Neural progenitor cell (in vitro differentiated cells): ENCODE measurements at regions not wholly inside any gene's neighbourhood (a gene's known extent, or its start where the extent isn't known, plus 50 kb on each side); places are given as distances from the start of the nearest gene placed in this dataset.

Experiments used
- DNase-seq: peaks from one replicate; pipeline ENCODE4 v3.0.0-alpha.2; 2016; ENCODE audit warnings: low spot score
- H2AFZ ChIP-seq: fragments of 200-600 bp; sonication (generic); replicated peaks from 2 replicates; pipeline ENCODE4 v1.6.1; 2016; ENCODE audit warnings: antibody characterized with exemption
- H3F3A ChIP-seq: fragments of 200-600 bp; sonication (generic); 2 replicates; pipeline ENCODE4 v1.6.1; 2016; ENCODE audit warnings: antibody characterized with exemption, low read depth
- H3K27ac ChIP-seq: fragments of 200-600 bp; sonication (generic); 2 replicates; pipeline ENCODE4 v1.5.1; 2016; ENCODE audit warnings: mild to moderate bottlenecking
- H3K27me3 ChIP-seq: fragments of 200-600 bp; sonication (generic); 2 replicates; pipeline ENCODE4 v1.6.1; 2016; ENCODE audit warnings: mild to moderate bottlenecking, moderate library complexity
- H3K36me3 ChIP-seq: fragments of 200-600 bp; sonication (generic); 2 replicates; pipeline ENCODE4 v1.5.1; 2016
- H3K4me1 ChIP-seq: fragments of 200-600 bp; sonication (generic); 2 replicates; pipeline ENCODE4 v1.6.1; 2016; ENCODE audit warnings: mixed run types
- H3K4me2 ChIP-seq: fragments of 200-600 bp; sonication (generic); 2 replicates; pipeline ENCODE4 v1.6.1; 2016
- H3K4me3 ChIP-seq: fragments of 200-600 bp; sonication (generic); 2 replicates; pipeline ENCODE4 v1.5.1; 2016
- H3K79me2 ChIP-seq: fragments of 200-600 bp; sonication (generic); 2 replicates; pipeline ENCODE4 v1.6.1; 2016; ENCODE audit warnings: low read depth
- H3K9ac ChIP-seq: fragments of 200-600 bp; sonication (generic); 2 replicates; pipeline ENCODE4 v1.6.1; 2016
- H3K9me3 ChIP-seq: fragments of 200-600 bp; sonication (generic); 2 replicates; pipeline ENCODE4 v1.5.1; 2016; ENCODE audit warnings: low read depth
- H4K20me1 ChIP-seq: fragments of 200-600 bp; sonication (generic); 2 replicates; pipeline ENCODE4 v1.6.1; 2016; ENCODE audit warnings: low read depth
- H3K27ac Mint-ChIP-seq: 3 replicates; pipeline ENCODE4 v1.8.0; 2021; ENCODE audit warnings: mixed read lengths
- H3K27me3 Mint-ChIP-seq: 2 replicates; pipeline ENCODE4 v1.8.0; 2022; ENCODE audit warnings: low read depth, mild to moderate bottlenecking, inconsistent platforms, moderate library complexity, mixed read lengths; ENCODE audit not compliant: insufficient read depth
- H3K36me3 Mint-ChIP-seq: 3 replicates; pipeline ENCODE4 v1.8.0; 2021; ENCODE audit warnings: mixed read lengths
- H3K4me1 Mint-ChIP-seq: 3 replicates; pipeline ENCODE4 v1.8.0; 2021; ENCODE audit warnings: mixed read lengths
- H3K4me3 Mint-ChIP-seq: 3 replicates; pipeline ENCODE4 v1.8.0; 2021; ENCODE audit warnings: mild to moderate bottlenecking, moderate library complexity, mixed read lengths
- H3K9me3 Mint-ChIP-seq: 3 replicates; pipeline ENCODE4 v1.8.0; 2020; ENCODE audit warnings: mixed read lengths
- CTCF ChIP-seq: fragments of 200-600 bp; sonication (generic); IDR thresholded peaks from 2 replicates; pipeline ENCODE4 v1.5.1; 2017; ENCODE audit warnings: antibody characterized with exemption, mild to moderate bottlenecking
- EZH2 ChIP-seq: fragments of 200-600 bp; sonication (generic); IDR thresholded peaks from 2 replicates; pipeline ENCODE4 v1.6.1; 2017; ENCODE audit warnings: antibody characterized with exemption, mild to moderate bottlenecking, moderate library complexity
- EZH2phosphoT487 ChIP-seq: fragments of 200-600 bp; sonication (generic); IDR thresholded peaks from 2 replicates; pipeline ENCODE4 v1.6.1; 2017; ENCODE audit warnings: antibody characterized with exemption

GRCh38 chr11:42951266-42951665 is 360.5 kb upstream of the API5 start:
- Histone ChIP-seq H3K36me3 (no peaks in the 10 kb centered on the region), H4K20me1 (no peaks in the 10 kb centered on the region), H2AFZ (no peak overlapping the region), H3K79me2 (no peaks in the 10 kb centered on the region), H3K27me3 (no peaks in the 10 kb centered on the region), H3K27ac (no peak overlapping the region), H3K4me3 (no peak overlapping the region), H3F3A (no peaks in the 10 kb centered on the region), H3K9ac (no peak overlapping the region), H3K4me2 (no peak overlapping the region), H3K9me3 (no peaks in the 10 kb centered on the region), H3K4me1 (no peaks in the 10 kb centered on the region)
- peaks cover 2% of the 10 kb centered on the region for H3K27me3 Mint-ChIP-seq
- no peak for DNase-seq
- H3K9me3 Mint-ChIP-seq, result peaks cover 5% of the 10 kb centered on the region
- H3K4me1 Mint-ChIP-seq, result no peaks in the 10 kb centered on the region
- TF ChIP-seq CTCF (no peak), EZH2phosphoT487 (no peak), EZH2 (no peak)
- H3K4me3 Mint-ChIP-seq, result no peak overlapping the region
- no peaks in the 10 kb centered on the region for H3K36me3 Mint-ChIP-seq
- no peak overlapping the region for H3K27ac Mint-ChIP-seq

GRCh38 chr11:42957831-42958230 is 354.0 kb upstream of the API5 start:
- no peaks in the 10 kb centered on the region for H3K4me1 Mint-ChIP-seq
- no peaks in the 10 kb centered on the region for H3K9me3 Mint-ChIP-seq
- no peak overlapping the region for H3K9ac ChIP-seq
- H3F3A ChIP-seq, result no peaks in the 10 kb centered on the region
- H3K36me3 Mint-ChIP-seq, result no peaks in the 10 kb centered on the region
- H3K27me3 Mint-ChIP-seq, result peaks cover 2% of the 10 kb centered on the region
- H3K27me3 ChIP-seq, result no peaks in the 10 kb centered on the region
- no peak overlapping the region for H3K4me3 Mint-ChIP-seq
- H3K79me2 ChIP-seq, result no peaks in the 10 kb centered on the region
- no peak overlapping the region for H3K4me2 ChIP-seq
- H4K20me1 ChIP-seq, result no peaks in the 10 kb centered on the region
- no peaks in the 10 kb centered on the region for H3K4me1 ChIP-seq
- no peak overlapping the region for H2AFZ ChIP-seq
- H3K9me3 ChIP-seq, result no peaks in the 10 kb centered on the region
- no peak overlapping the region for H3K27ac Mint-ChIP-seq
- DNase-seq, result no peak
- no peaks in the 10 kb centered on the region for H3K36me3 ChIP-seq
- TF ChIP-seq EZH2 (no peak), EZH2phosphoT487 (no peak), CTCF (no peak)
- H3K4me3 ChIP-seq, result no peak overlapping the region
- no peak overlapping the region for H3K27ac ChIP-seq

DNA sequence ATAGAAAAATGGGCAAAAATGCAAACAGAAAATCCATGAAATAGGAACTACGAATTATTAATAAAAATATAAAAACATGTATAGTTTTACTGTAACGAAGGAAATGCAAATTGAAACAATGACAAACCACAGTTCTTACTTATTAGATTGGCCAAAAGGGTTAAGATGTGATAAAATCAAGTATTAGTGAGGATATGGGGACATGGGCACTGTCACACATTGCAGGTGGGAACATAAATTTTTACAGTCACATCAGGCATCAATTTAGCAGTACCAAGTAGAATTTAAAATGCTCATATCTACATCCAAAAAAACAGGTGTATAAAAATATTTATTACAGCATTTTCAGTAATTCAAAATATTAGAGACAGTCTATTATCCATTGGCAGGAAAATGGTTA is 353.2 kb upstream of the API5 start:
- no peak overlapping the region for H3K4me3 Mint-ChIP-seq
- H3K4me1 ChIP-seq, result no peaks in the 10 kb centered on the region
- no peak overlapping the region for H3K9ac ChIP-seq
- H3F3A ChIP-seq, result no peaks in the 10 kb centered on the region
- no peak for DNase-seq
- H3K4me3 ChIP-seq, result no peak overlapping the region
- H3K79me2 ChIP-seq, result no peaks in the 10 kb centered on the region
- H3K27ac ChIP-seq, result no peak overlapping the region
- TF ChIP-seq EZH2phosphoT487 (no peak), CTCF (no peak), EZH2 (no peak)
- H3K9me3 Mint-ChIP-seq, result no peaks in the 10 kb centered on the region
- no peak overlapping the region for H3K4me2 ChIP-seq
- no peaks in the 10 kb centered on the region for H3K36me3 ChIP-seq
- no peaks in the 10 kb centered on the region for H4K20me1 ChIP-seq
- H3K27me3 Mint-ChIP-seq, result peaks cover 2% of the 10 kb centered on the region
- no peaks in the 10 kb centered on the region for H3K9me3 ChIP-seq
- no peaks in the 10 kb centered on the region for H3K36me3 Mint-ChIP-seq
- H3K4me1 Mint-ChIP-seq, result no peaks in the 10 kb centered on the region
- H2AFZ ChIP-seq, result no peak overlapping the region
- no peaks in the 10 kb centered on the region for H3K27me3 ChIP-seq
- H3K27ac Mint-ChIP-seq, result no peak overlapping the region
